WERI-Rb-1 (cell line): ENCODE measurements at regions not wholly inside any gene's neighbourhood (a gene's known extent, or its start where the extent isn't known, plus 50 kb on each side); places are given as distances from the start of the nearest gene placed in this dataset.

ENCODE experiments used
- DNase-seq: peaks from one replicate; pipeline ENCODE4 v3.0.0-alpha.2; 2020
- H3K27ac ChIP-seq: fragments of 250-450 bp; sonication (Bioruptor Pico); 2 replicates; pipeline ENCODE4 v1.5.1; 2020; ENCODE audit warnings: mild to moderate bottlenecking, moderate library complexity
- H3K27me3 ChIP-seq: fragments of 250-450 bp; sonication (Bioruptor Pico); 2 replicates; pipeline ENCODE4 v1.5.1; 2021; ENCODE audit warnings: mild to moderate bottlenecking, low read depth, moderate library complexity; ENCODE audit not compliant: insufficient read depth, severe bottlenecking
- H3K36me3 ChIP-seq: fragments of 250-450 bp; sonication (Bioruptor Pico); 2 replicates; pipeline ENCODE4 v1.5.1; 2020; ENCODE audit warnings: mild to moderate bottlenecking, moderate library complexity
- H3K4me3 ChIP-seq: 2 replicates; pipeline ENCODE4 v1.5.1; 2011; ENCODE audit warnings: low read depth, mild to moderate bottlenecking, control low read depth, low read length
- H3K9me3 ChIP-seq: fragments of 250-450 bp; sonication (Bioruptor Pico); 2 replicates; pipeline ENCODE4 v1.5.1; 2021; ENCODE audit warnings: mild to moderate bottlenecking, moderate library complexity; ENCODE audit not compliant: severe bottlenecking
- CTCF ChIP-seq: IDR thresholded peaks from 2 replicates; pipeline ENCODE4 v1.5.1; 2011; ENCODE audit warnings: low read depth, mild to moderate bottlenecking, control low read depth, inconsistent platforms, low read length

GRCh38 chr12:111211910-111212757, 156.8 kb downstream of the PHETA1 start:
- H3K36me3 ChIP-seq, result no peaks in the 10 kb centered on the region
- no peak for DNase-seq
- no peaks in the 10 kb centered on the region for H3K27me3 ChIP-seq
- no peak overlapping the region for H3K27ac ChIP-seq
- TF ChIP-seq CTCF, result no peak
- no peaks in the 10 kb centered on the region for H3K9me3 ChIP-seq
- H3K4me3 ChIP-seq, result no peak overlapping the region

GRCh38 chr12:111209811-111210210, 159.1 kb downstream of the PHETA1 start:
- no peak overlapping the region for H3K4me3 ChIP-seq
- DNase-seq, result no peak
- no peak overlapping the region for H3K27ac ChIP-seq
- no peaks in the 10 kb centered on the region for H3K9me3 ChIP-seq
- no peak for TF ChIP-seq CTCF
- no peaks in the 10 kb centered on the region for H3K27me3 ChIP-seq
- no peaks in the 10 kb centered on the region for H3K36me3 ChIP-seq

- H3K36me3 ChIP-seq, result no peaks in the 10 kb centered on the region
- no peak for TF ChIP-seq CTCF
- no peaks in the 10 kb centered on the region for H3K27me3 ChIP-seq
- H3K27ac ChIP-seq, result no peak overlapping the region
- H3K9me3 ChIP-seq, result no peaks in the 10 kb centered on the region
- no peak for DNase-seq
- no peak overlapping the region for H3K4me3 ChIP-seq
Observed at GRCh38 chr12:111207761-111208160, 161.1 kb downstream of the PHETA1 start.

GRCh38 chr12:111204788-111205241, 164.1 kb downstream of the PHETA1 start:
- Histone ChIP-seq H3K9me3 (no peaks in the 10 kb centered on the region), H3K27me3 (no peaks in the 10 kb centered on the region), H3K4me3 (no peak overlapping the region), H3K36me3 (no peaks in the 10 kb centered on the region), H3K27ac (no peak overlapping the region)
- TF ChIP-seq CTCF, result no peak
- DNase-seq, result no peak

GRCh38 chr12:111203969-111204368, 164.9 kb downstream of the PHETA1 start:
- Histone ChIP-seq H3K27me3 (no peaks in the 10 kb centered on the region), H3K9me3 (no peaks in the 10 kb centered on the region), H3K36me3 (no peaks in the 10 kb centered on the region), H3K27ac (no peak overlapping the region), H3K4me3 (no peak overlapping the region)
- no peak for DNase-seq
- TF ChIP-seq CTCF, result no peak
